Esophagus squamous epithelium (tissue), 4 donors: ENCODE measurements at regions not wholly inside any gene's neighbourhood (a gene's known extent, or its start where the extent isn't known, plus 50 kb on each side); places are given as distances from the start of the nearest gene placed in this dataset.

Source experiments
- POLR2A ChIP-seq, 4 donors: fragments of 450-650 bp; IDR thresholded peaks; one replicate each; pipeline ENCODE4 v1.6.1; 2017; ENCODE audit warnings: antibody characterized with exemption in 4 of 4, mild to moderate bottlenecking in 4 of 4, moderate library complexity in 3 of 4
- TF ChIP-seq, protein P1 (sequence below), 6 experiments: fragments of 450-650 bp in 4 of 6; fragments of 200-600 bp in 2 of 6; sonication (generic) in 2 of 6; IDR thresholded peaks; one replicate each; pipeline ENCODE4 v1.5.1; 2016 to 2019; ENCODE audit warnings: antibody characterized with exemption in 6 of 6, mild to moderate bottlenecking in 4 of 6, moderate library complexity in 4 of 6

GRCh38 chr14:22232933-22233332, 356.1 kb downstream of the DAD1 start:
- TF ChIP-seq, protein P1, sequence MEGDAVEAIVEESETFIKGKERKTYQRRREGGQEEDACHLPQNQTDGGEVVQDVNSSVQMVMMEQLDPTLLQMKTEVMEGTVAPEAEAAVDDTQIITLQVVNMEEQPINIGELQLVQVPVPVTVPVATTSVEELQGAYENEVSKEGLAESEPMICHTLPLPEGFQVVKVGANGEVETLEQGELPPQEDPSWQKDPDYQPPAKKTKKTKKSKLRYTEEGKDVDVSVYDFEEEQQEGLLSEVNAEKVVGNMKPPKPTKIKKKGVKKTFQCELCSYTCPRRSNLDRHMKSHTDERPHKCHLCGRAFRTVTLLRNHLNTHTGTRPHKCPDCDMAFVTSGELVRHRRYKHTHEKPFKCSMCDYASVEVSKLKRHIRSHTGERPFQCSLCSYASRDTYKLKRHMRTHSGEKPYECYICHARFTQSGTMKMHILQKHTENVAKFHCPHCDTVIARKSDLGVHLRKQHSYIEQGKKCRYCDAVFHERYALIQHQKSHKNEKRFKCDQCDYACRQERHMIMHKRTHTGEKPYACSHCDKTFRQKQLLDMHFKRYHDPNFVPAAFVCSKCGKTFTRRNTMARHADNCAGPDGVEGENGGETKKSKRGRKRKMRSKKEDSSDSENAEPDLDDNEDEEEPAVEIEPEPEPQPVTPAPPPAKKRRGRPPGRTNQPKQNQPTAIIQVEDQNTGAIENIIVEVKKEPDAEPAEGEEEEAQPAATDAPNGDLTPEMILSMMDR (IDR thresholded peaks at IDR 0.05): no peak
- TF ChIP-seq POLR2A (IDR thresholded peaks at IDR 0.05): no peak
